ENCODE measurements at regions not wholly inside any gene's neighbourhood (a gene's known extent, or its start where the extent isn't known, plus 50 kb on each side); places are given as distances from the start of the nearest gene placed in this dataset.

DNA sequence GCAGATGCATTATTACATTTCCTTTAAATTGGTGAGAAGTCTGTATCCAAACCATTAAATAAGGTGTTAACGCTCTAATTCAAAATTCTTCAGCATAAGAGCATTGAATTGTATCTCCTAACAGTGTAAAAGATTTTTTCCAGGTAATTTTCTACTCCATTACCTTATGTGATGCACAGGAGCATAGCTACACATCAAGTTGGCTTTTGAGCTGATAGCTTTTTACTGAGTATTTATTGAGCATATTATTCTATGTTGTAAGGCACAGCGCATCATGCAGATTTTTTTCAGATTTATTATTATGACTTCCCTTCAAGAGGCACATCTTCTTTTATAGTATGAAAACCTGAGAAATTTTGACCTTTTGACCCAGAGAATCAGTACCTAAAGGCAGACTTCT lies 270.7 kb upstream of the MIR17HG start:
- no peak for TF ChIP-seq POLR2A (IDR thresholded peaks at IDR 0.05)
- TF ChIP-seq, protein P1, sequence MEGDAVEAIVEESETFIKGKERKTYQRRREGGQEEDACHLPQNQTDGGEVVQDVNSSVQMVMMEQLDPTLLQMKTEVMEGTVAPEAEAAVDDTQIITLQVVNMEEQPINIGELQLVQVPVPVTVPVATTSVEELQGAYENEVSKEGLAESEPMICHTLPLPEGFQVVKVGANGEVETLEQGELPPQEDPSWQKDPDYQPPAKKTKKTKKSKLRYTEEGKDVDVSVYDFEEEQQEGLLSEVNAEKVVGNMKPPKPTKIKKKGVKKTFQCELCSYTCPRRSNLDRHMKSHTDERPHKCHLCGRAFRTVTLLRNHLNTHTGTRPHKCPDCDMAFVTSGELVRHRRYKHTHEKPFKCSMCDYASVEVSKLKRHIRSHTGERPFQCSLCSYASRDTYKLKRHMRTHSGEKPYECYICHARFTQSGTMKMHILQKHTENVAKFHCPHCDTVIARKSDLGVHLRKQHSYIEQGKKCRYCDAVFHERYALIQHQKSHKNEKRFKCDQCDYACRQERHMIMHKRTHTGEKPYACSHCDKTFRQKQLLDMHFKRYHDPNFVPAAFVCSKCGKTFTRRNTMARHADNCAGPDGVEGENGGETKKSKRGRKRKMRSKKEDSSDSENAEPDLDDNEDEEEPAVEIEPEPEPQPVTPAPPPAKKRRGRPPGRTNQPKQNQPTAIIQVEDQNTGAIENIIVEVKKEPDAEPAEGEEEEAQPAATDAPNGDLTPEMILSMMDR (IDR thresholded peaks at IDR 0.05): no peak
- intact Hi-C loops (cut with DNase I): no loop called here
- H3K27me3 ChIP-seq: no peaks in the 10 kb centered on the region
- H3K4me3 ChIP-seq (replicated peaks in 1 of 3): no peak overlapping the region
- 94 to 96% methylated on average over 2 of the region's 2 CpGs for WGBS, 2 donors
- no peaks in the 10 kb centered on the region for H3K9me3 ChIP-seq
- H3K27ac ChIP-seq: no peak overlapping the region
- H3K36me3 ChIP-seq: no peaks in the 10 kb centered on the region
- no peaks in the 10 kb centered on the region for H3K4me1 ChIP-seq
- no peak for DNase-seq

DNA sequence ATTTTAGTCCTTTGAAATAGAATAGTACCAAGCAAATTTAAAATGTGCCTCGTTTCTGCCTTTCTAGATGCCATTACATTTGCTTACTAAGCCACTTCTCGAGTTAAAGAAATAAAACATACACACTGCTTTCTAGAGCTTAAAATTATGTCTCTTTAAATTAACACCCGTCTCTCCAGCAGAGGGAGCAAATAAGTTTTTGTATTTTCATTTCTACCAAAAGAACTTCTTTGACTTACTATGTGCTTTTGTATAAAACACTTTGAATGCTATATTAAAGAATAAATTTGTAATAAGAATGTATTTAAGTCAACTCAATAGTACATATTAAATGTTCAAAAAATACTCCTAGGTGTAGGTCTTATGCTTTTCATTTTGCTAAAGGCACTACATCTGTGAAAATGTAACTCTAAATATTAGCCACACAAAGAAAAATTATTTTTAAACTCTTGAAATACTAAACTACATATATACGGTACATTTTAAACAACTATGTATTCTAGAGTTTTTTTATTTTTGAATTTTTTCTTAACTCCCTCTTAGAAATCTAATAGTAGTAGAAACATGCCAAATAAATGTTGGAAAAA lies 269.3 kb upstream of the MIR17HG start:
- H3K4me3 ChIP-seq (replicated peaks in 1 of 3): no peak overlapping the region
- no peak overlapping the region for H3K27ac ChIP-seq
- no peaks in the 10 kb centered on the region for H3K36me3 ChIP-seq
- no peak for TF ChIP-seq POLR2A (IDR thresholded peaks at IDR 0.05)
- TF ChIP-seq, protein P1 (IDR thresholded peaks at IDR 0.05): peak in 4 of 6 experiments; percentile 17 to 42 (median 26)
- DNase-seq: no peak
- H3K27me3 ChIP-seq: no peaks in the 10 kb centered on the region
- no peaks in the 10 kb centered on the region for H3K4me1 ChIP-seq
- WGBS, 2 donors: 27% methylated on average over 4 of the region's 4 CpGs
- H3K9me3 ChIP-seq: no peaks in the 10 kb centered on the region
- intact Hi-C loops (cut with DNase I): no loop called here

DNA sequence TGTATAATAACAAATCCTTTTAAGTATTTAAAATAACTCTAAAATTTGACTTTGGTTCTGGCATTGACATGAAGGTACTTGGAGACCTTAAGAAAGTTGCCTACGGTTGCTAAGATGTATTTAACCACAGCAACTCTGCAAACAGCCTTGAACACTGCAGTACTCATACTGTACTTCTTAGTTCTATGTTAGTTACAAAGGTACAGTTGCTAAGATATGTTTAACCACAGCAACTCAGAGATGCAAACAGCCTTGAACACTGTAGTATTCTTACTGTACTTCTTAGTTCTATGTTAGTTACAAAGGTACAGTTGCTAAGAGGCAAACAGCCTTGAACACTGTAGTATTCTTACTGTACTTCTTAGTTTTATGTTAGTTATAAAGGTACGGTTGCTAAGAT lies 268.3 kb upstream of the MIR17HG start:
- Histone ChIP-seq H3K4me1 (no peaks in the 10 kb centered on the region), H3K27ac (no peak overlapping the region), H3K4me3 (replicated peaks in 1 of 3) (no peak overlapping the region), H3K36me3 (no peaks in the 10 kb centered on the region), H3K9me3 (no peaks in the 10 kb centered on the region), H3K27me3 (no peaks in the 10 kb centered on the region)
- intact Hi-C loops (cut with DNase I): no loop called here
- TF ChIP-seq, protein P1 (IDR thresholded peaks at IDR 0.05): no peak
- TF ChIP-seq POLR2A (IDR thresholded peaks at IDR 0.05): no peak
- 86 to 91% methylated on average over 2 of the region's 2 CpGs for WGBS, 2 donors
- DNase-seq: no peak

DNA sequence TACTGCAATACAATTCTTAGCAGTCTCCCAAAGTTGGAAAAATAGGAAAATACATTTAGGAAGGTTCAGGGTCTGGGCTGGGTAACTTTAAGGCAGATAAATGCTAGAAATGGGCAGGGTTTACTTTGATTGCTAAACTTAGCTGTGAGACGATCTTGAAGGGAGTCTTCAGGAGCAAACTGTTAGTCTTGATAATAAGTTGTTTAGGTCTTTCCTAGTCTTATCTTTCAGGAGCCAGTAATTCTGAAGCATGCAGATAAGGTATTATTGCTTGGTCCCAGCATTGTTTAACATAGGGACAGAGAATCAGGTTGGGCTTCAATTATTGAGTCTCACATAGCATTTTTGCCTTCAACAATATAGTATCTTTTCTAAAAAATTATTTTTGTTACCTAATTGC lies 262.4 kb upstream of the MIR17HG start:
- no peaks in the 10 kb centered on the region for H3K27me3 ChIP-seq
- intact Hi-C loops (cut with DNase I): no loop called here
- WGBS, 2 donors: 78 to 84% methylated on average over 1 of the region's 1 CpG
- no peaks in the 10 kb centered on the region for H3K9me3 ChIP-seq
- H3K27ac ChIP-seq: no peak overlapping the region
- H3K4me3 ChIP-seq (replicated peaks in 1 of 3): no peak overlapping the region
- no peak for DNase-seq
- TF ChIP-seq, protein P1 (IDR thresholded peaks at IDR 0.05): no peak
- no peak for TF ChIP-seq POLR2A (IDR thresholded peaks at IDR 0.05)
- H3K4me1 ChIP-seq: no peaks in the 10 kb centered on the region
- no peaks in the 10 kb centered on the region for H3K36me3 ChIP-seq

DNA sequence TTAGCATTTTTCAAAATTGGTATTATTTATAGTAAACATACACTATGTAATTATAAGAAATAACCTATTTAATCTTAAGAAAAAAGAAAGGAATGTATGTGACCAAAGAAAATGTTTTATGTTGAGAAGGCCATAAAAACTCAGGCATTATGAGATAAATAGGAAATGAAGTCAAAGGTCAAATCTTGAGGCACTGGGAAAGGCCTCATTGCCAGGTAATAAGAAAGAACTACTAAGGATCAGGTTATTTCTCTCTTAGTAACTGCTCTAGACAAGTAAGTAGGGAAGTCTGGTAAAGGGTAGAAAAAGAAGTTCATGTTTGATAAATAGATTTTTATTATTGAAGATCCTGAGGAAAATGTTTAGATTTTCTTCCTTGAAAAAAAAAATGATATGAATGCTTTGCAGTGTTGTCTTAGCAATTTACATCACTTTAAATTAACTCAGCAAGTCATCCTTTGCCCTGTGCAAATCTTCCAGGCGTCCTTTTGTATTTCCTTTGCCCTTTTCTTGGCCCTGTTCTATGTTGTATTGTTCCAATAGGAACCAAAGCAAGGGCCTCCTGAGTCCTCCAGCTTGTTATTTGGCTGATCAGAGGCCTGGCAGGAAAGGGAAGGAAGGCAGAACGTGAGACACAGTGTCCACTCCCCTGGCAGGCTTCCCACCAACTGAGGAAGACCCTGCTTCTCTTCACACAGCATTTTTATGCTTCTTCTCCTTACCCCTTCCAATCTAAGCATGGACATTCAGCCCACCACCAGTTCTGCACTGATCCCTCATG lies 260.4 kb upstream of the MIR17HG start:
- Histone ChIP-seq H3K27ac (no peak overlapping the region), H3K4me1 (no peaks in the 10 kb centered on the region), H3K4me3 (replicated peaks in 1 of 3) (no peak overlapping the region), H3K36me3 (no peaks in the 10 kb centered on the region), H3K27me3 (no peaks in the 10 kb centered on the region), H3K9me3 (no peaks in the 10 kb centered on the region)
- intact Hi-C loops (cut with DNase I): no loop called here
- no peak for DNase-seq
- TF ChIP-seq, protein P1 (IDR thresholded peaks at IDR 0.05): no peak
- TF ChIP-seq POLR2A (IDR thresholded peaks at IDR 0.05): no peak
- WGBS, 2 donors: 42 to 64% methylated on average over 2 of the region's 2 CpGs

Measured in thyroid gland (tissue), 4 donors.